ENCODE measurements at regions not wholly inside any gene's neighbourhood (a gene's known extent, or its start where the extent isn't known, plus 50 kb on each side); places are given as distances from the start of the nearest gene placed in this dataset.

DNA sequence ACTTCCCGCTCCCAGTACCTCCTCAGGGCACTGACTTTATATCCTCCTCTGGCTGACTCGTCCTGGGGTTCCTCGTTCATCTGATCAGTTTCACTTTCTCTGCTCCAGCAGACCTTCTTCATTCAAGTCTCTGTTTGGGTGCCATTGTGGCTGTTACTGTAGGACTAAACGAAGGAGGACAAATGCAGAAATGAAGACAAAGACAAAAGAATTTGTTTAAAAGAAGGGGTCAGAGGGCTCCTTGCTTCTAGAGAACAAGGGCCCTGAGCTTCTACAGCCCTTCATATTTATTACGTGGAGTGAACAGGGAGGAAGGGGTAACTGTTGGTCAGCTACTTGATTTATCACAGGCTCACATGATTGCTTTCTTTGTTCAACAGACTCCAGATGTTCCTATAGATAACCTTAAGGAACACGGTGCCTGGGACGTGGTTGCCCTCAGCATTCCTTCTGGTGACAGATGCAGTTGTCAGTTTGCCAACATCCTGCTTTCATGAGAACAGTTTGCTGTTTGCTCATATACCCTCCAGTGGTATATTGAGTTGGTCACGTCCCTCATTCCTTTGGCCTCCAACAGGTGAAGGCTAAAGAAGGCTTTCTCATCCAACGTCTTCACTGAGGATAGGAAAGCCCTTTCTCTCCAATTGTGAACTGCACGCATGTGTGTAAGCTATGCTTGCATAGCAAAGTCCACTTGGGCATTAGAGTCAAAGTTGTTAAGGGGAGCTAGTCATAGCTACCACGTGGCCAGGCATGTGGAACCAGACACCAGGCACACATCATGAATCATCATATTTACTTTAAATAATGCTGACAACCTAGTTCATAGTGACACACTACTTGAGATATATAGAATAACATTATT lies 69.1 kb upstream of the BTN3A2 start:
- no peak for DNase-seq

DNA sequence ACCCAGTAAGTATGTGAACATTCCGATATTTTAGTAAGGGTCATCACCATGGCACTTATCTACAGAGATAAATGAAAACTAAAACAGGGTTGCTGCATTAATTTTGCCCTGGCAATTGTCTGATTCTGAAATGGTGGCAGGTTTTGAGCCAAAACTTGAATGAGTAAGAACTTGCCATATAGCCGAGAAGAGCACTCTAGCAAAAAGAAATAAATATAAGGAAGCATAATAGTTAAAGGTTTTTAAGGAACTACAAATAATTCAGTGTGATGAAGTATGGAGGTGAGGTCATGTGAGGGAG lies 68.5 kb upstream of the BTN3A2 start:
- DNase-seq: no peak

DNA sequence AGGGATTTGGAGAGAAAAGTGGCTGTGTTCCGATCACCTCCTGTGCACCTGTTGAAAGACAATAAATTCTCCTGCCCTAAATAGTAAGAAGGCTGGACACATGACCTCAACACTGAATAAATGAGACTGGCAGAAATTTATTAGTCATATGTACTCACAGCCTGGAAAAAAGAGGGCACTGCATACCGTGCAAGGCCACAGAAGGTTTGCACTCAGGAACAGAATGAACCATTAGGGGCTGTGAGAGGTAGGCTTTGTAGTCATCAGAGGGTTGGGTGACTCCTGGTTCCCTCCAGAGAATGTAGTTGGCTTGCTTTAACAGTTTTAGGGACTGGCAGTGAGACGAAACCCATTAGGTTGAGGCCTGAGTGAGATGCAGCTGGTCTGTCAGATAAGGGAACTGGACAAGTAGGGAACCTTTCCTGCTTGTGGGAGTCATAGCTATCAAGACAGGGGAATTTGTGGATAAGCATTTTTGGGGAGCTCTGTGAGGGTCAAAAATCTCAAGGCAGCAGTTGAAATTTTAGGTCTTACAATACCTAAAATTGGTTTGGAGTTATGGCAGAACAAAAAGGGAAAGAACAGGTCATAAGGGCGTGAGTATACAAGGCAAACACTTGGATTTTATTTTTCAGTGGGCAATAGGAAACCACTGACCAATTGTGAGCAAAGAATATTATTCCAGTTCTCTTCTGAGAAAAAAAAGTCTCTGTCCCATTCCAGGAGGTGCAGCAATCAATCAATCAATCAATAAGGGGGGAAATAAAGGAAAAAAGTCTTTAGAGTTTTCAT lies 67.9 kb upstream of the BTN3A2 start:
- no peak for DNase-seq

DNA sequence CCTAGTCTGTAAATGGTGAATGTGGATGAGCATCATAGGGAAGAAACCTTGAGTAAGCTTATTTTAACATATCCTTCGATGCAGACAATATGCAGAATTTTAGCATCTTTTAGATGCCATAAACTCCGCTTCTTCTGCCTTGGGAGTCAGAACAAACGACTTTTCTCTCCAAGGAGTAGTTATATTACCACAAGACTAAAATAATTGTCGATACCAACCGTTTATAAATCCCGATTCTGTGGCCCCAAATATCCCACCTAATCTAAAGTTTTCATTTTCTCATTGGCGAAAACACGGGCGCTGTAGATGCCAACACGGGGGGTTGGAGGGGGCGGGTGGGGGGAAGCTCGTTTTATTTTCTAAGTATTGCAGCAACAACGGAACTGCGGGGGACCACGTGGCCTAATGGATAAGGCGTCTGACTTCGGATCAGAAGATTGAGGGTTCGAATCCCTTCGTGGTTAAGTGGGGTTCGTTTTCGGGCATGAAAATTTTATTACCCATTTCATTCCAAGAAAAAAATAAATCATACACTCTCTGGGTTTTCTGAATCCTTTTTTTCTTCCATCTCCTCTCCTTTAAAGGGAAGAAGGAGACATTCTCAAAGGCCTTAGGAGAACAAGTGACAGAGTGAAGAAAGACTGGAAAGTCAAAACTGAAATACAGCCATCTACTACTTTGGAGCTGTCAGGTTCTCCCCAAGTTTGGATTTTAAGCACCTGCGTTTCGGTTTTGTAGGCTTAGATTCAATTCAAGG lies 65.5 kb upstream of the BTN3A2 start:
- DNase-seq: no peak

DNA sequence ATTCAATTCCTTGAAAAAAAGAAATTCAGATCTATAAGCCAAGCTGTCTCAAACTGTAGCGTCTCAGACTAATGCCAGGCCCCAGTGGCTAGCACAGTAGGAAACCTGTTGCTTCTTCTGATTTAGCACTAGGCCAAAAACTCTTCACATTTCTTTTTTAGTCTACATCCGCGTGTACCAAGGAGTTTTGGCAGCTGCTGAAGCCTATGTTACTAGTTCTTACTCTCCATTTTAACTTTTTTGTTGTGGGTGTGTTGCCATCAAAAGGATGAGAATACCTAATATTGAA lies 65.0 kb upstream of the BTN3A2 start:
- DNase-seq: no peak

DNA sequence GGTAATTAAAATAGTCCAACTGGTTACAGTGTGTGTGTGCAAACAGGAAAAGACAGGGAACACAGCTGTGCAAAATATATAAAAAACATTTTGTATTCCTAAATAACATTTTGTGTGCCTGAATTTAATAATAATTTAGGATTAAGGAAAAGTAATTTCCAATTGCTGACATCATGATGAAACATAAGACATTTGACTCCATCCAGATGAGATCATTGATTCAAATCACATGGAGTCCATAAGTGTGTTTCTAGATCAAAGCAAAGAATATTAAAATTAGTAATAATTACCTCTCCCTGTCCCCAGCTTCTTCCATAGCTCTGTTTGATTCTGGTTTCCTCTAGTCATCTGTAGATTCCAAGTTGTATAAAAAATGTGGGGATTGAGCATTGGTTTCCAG lies 64.6 kb upstream of the BTN3A2 start:
- DNase-seq: no peak

DNA sequence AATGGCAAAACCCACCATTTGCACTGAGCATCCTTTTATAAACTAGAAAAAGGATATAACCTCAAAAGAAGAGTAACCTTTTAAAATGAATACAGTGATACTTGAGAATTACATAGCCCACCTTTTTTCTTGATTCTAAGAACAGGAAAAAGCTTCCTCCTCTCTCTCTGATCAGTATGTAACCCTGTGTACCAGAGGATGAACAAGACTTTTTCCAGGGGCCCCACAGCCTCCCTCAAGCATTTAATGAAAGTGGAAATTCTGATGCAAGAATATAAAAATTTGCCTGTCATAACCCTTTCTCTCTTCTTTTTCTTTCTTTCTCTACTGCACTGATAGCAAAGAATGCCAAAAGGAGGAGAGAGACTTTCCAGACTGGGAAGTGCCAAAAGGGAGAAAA lies 64.2 kb upstream of the BTN3A2 start:
- DNase-seq: no peak

DNA sequence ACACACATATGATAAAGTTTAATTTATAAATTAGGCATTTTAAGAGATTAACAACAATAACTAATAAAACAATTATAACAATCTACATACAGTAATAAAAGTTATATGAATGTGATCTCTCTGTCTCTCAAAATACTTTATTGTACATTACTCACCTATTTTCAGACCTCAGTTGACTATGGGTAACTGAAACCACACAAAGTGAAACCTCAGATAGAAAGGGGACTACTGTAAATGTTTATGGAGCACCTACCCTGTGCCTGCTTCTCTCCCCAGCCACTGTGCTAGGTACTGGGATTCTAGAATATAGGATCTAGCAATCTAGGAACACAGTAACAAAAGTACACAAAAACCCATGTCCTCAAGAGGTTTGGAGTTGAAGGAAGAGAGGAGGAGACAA lies 63.4 kb upstream of the BTN3A2 start:
- DNase-seq: no peak

DNA sequence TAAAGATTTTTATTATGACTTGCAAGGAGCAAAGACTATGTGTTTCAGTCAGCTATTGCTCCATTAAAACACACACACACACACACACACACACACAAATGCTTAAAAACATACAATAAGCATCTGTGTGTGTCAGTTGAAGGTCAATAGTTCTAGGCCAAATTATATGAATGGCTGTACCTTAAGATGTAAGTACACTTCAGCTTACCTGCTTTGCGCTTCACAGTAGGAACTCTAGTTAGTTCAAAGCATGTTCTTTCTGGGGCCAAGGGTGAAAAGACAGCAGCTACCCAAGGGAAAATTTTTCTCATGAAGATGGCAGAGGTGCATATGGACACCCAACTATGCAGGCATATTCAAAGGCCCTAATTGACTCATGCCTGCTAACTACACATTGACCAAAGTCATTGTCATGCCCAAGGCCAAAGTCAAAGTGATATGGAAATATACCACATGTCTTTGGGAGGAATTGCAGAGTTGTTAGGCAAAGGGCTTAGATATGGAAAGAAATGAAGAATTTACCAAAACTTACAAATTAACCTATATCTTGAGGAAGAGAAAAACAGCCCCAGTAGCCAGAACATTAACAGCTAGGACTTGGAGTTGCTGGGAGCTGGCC lies 61.9 kb upstream of the BTN3A2 start:
- DNase-seq: no peak

DNA sequence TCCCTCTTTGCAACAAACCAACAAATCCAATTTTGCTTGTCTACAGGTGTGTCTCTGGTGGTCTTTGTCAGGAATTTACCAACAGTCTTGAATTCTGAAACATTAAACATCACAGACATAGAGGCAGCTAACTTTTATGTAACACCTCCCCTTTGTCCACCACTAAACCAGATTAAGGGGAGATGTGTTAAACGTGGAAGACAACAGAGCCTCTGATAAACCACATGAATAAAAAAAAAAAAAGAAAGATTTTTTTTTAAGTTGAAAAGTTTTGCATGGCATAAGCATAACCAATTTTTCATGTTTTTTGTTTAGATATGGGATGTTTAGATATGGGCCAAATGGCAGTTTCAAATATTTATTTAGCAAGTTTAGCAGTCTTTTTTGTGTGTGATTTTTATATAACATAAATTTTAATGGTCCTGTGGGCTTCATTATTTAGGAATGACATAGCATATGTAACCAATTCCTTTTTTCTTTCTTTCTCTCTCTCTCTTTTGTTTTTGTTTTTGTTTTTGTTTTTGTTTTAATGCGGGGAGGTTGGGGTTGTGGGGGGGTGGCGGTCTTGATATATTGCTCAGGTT lies 60.7 kb upstream of the BTN3A2 start:
- DNase-seq: no peak

DNA sequence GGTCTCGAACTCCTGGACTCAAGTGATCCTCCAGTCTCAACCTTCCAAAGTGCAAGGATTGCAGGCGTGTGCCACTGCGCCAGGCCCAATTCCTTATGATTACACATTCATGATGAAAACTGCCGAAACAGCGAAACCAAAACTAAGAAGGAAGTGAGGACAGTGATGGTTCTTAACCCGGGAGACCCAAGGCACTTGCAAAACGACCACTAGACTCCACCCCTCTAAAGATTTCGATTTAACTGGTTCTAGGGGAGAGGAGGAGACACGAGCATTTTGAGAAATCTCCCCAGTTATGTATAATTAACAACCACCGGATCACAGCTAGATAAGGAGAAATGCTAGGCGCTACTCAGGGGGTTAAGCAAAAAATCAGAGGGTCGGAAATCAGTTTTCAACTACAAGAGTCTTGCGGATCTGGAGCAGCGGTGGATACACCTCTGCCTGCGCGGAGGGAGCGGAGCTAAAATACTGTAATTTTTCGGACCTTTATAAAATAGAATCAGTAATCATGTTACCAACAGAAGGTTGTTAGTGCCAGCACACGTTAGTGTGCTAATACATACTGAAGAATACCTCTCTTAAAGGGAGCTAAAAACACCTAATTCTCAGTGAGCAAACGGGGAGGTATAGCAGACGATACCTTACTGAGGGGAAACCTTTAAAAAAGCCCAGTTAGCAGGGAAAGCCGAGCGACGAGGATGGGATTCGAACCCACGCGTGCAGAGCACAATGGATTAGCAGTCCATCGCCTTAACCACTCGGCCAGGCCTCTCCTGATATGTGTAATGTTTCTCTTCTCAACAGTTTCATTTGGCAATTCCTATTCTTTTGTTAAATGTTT lies 60.0 kb upstream of the BTN3A2 start:
- DNase-seq: peak; percentile 35

DNA sequence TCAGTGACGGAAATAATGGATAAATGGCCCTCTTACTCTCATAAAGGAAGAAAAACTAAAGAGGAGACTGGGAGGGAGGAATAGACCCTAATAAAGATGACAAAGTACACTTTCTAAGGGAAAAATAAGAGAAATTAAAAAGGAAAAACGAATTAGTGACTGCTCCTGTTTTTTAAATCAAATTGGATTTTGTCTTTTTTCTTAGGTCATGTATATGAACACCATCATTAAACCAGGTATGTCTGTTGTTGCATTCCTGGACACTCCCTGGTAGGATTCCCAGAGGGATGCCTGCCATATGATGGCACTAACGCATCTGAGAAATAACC lies 59.4 kb upstream of the BTN3A2 start:
- no peak for DNase-seq

DNA sequence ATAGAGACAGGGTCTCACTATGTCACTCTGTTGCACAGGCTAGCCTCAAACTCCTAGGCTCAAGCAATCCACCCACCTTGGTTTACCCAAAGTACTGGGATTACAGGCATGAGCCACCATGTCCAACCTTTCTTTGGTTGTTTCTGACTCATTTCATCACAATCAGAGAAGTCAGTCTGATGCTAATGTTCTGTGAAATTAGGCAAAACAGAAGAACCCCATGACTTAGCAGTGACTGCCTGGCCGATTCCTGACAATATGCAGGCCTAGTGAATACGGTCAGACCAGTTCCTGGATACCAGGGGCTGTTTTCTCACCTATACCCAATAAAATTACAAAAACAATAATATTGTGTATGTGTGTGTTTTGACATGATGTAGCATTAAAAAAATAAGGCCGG lies 58.8 kb upstream of the BTN3A2 start:
- no peak for DNase-seq

DNA sequence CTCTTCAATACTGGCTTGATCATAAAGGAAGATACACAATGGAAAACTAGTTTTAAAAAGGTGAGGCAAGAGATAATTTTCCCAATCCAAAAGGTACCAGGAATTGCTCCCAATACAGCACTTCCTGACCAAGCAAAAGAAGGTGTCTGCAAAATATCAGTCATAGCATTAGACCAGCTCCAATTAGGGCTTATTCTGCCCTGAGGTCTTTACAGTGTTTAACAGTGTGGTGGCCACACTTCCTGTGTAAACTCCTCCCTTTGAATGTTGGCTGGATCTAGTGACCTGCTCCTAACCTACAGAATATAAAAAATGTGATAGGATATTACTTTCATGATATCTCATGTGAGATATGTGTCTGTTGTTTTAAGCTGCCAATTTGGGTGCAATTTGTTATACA lies 57.1 kb upstream of the BTN3A2 start:
- no peak for DNase-seq

DNA sequence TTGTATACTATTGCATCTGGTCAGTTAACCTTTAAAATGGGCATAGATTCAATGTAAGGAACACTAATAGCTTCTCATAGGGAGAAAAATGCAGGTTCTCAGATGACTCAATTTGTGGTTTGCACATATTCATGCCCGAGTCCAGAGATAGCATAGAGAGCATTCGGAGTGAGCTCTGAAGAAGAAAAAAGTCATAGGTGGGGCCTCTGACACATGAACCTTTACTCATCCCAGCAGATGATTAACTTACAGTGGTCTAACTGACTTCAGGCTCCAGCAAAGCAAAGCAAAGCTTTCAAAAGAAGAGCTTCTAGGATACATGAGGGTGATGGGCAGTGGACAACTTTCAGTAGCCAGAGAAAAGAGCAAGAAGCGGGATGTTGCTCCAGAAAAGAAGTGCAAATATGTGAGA lies 55.3 kb upstream of the BTN3A2 start:
- no peak for DNase-seq

DNA sequence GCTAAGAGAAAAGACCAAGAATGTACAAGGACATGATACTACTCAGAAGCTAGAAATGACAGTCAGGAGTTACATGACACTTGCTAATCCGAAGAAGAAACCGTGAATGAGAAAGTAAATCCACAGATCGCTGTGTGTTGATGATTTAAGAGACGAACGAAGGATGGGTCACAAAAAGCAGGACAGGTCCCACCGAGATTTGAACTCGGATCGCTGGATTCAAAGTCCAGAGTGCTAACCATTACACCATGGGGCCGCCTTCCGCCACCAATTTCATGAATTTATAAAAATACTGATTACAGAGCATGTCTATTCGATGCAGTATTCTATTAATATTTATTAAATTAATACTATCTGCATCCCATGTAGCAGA lies 54.0 kb upstream of the BTN3A2 start:
- no peak for DNase-seq

DNA sequence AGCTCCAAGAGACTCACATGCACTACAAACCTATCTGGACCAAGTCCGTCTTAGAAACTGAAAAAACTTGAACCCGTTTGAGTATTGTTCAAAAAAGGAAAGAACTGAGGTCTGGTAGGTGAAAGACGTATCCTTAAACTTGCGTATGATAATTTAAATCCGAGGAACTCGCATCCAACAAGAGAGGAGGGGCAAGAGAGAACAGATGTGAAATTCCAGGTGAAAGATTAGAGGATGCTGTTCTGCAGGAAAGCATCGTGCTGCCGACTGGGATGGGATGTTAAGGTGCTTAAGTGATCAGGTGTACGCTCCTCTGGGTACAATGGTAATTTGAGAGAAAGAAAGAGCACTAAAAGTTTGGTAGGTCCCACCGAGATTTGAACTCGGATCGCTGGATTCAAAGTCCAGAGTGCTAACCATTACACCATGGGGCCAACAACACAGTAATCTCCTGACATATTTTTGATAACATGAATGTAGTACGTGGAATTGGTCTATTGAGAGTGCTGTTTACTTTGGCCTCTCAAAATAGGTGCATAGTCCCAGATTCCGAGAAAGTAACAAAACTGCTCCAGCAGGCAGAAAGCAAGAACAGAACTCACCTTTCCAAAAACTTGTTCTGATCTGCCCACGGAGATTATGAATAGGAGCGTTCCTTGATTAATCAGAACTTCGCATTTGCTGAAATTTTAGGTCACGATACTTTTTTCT lies 53.5 kb upstream of the BTN3A2 start:
- peak; percentile 38 for DNase-seq

DNA sequence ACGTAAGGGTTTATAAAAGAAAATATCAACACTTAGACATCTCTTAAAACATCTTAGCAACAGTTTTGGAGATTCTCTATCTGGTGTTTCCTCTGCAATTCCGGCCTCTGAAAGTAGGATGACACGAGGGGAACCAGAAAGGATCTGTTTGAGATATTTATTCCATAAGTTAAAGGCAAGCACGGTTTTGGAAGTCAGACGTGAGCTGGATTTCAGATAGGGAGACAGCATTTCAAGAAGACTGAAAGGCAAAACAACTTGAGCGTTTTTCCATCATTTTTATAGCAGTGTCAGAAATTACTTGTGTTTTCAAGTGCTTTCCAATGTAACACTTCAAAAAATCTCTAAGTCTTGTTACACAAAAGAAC lies 52.9 kb upstream of the BTN3A2 start:
- no peak for DNase-seq

DNA sequence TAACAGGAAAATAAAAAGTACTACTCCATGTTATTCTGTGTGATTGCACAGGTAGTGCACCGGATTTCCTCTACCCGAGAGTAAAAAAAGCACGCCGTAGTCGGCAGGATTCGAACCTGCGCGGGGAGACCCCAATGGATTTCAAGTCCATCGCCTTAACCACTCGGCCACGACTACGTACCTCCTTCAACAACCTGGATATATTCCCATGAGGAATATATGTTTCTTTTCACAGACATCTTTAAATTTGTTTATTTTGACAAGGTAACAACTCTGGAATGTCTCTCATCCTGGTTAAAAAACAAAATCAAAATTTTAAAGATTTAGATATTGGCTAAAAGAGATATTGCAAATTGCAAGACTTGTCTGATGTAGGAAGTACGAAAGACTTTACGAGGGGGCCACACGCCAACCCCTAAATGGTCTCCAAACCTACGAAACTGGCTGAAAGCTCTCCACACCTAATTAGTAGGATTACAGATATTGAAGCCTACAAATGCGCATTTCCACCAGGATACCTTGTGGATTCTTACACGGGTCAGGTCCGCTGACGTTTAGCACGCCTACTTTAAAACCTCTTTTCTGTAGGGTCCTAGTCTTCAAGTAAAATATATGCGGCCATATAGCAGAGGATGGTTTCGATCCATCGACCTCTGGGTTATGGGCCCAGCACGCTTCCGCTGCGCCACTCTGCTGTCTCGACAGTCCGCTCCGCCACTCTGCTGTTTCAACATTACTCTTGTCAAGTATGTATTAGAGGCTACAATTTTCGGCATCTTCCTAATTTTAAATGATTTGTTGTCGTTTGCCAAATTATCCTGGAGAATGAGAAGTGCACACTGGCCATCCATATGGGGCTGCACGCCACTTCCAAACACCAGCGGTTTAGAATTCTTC lies 52.2 kb upstream of the BTN3A2 start:
- peak; percentile 80 for DNase-seq

Measured in activated gamma-delta T cell treated with Interleukin-2 at 50 U/mL for 16 hours (primary cell).